IPS-20b (cell line): ENCODE measurements at regions not wholly inside any gene's neighbourhood (a gene's known extent, or its start where the extent isn't known, plus 50 kb on each side); places are given as distances from the start of the nearest gene placed in this dataset.
"Not testable (repeated sequence)": the region's sequence is repeated elsewhere in the genome, so short reads cannot be mapped to it uniquely, and the experiment has no call there.

Experiments used
- H3K27ac ChIP-seq: one replicate; pipeline ENCODE4 v1.5.1; 2013; ENCODE audit warnings: low read length
- H3K27me3 ChIP-seq: 2 replicates; pipeline ENCODE4 v1.6.1; 2013; ENCODE audit warnings: mild to moderate bottlenecking, low read length, inconsistent platforms; ENCODE audit not compliant: insufficient read depth
- H3K36me3 ChIP-seq: 2 replicates; pipeline ENCODE4 v1.6.1; 2013; ENCODE audit warnings: low read depth, mild to moderate bottlenecking, inconsistent platforms, low read length, moderate library complexity; ENCODE audit not compliant: insufficient read depth
- H3K4me1 ChIP-seq: 2 replicates; pipeline ENCODE4 v1.6.1; 2013; ENCODE audit warnings: mild to moderate bottlenecking, control low read depth, inconsistent platforms, low read length, moderate library complexity; ENCODE audit not compliant: insufficient read depth
- H3K4me3 ChIP-seq: 2 replicates; pipeline ENCODE4 v1.5.1; 2013; ENCODE audit warnings: mild to moderate bottlenecking, low read length, inconsistent platforms
- H3K9ac ChIP-seq: 2 replicates; pipeline ENCODE4 v1.6.1; 2013; ENCODE audit warnings: low read depth, mild to moderate bottlenecking, inconsistent platforms, low read length, moderate library complexity
- H3K9me3 ChIP-seq: 2 replicates; pipeline ENCODE4 v1.6.1; 2013; ENCODE audit warnings: mild to moderate bottlenecking, low read depth, low read length, inconsistent platforms; ENCODE audit not compliant: insufficient read depth

DNA sequence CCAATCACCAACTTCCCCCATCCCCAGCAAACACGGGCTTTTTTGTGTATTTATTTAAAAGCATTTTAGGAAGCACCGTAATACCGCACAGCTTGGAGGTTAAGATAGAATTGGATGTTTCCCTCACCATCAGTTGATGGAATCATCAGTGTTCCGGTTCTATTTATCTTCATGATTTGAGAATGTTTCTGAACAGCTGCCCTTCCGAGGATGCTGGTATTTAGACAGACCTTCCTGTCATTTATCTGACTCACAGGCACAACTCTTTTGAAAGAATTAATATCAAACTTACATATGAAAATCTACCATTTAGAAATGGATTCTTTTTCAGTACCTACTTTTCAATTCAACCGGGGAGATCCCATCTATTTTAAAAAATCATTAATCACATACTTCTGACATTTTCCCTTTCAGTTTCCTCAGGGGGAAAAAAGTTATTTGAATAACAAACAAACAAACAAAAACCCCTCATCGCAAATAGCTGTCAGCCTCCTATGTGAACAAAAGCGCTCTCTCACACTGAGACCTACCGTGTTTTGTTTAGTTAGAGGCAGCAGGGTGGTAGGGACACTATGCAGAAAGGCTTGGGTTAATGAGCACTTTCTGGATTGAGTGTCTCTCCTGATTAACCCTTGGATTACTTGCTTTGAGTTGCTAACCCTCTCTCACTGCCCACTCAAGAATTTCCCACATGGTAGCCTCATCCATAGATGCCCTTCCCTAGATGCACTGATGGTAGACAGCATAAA lies 189.3 kb downstream of the TM9SF2 start:
- Histone ChIP-seq H3K27ac (peak overlapping the region; percentile 63), H3K4me1 (peaks cover 75% of the 10 kb centered on the region), H3K36me3 (no peaks in the 10 kb centered on the region), H3K27me3 (no peaks in the 10 kb centered on the region), H3K9ac (peak overlapping the region; percentile 87), H3K9me3 (no peaks in the 10 kb centered on the region), H3K4me3 (peak overlapping the region; percentile 53)

DNA sequence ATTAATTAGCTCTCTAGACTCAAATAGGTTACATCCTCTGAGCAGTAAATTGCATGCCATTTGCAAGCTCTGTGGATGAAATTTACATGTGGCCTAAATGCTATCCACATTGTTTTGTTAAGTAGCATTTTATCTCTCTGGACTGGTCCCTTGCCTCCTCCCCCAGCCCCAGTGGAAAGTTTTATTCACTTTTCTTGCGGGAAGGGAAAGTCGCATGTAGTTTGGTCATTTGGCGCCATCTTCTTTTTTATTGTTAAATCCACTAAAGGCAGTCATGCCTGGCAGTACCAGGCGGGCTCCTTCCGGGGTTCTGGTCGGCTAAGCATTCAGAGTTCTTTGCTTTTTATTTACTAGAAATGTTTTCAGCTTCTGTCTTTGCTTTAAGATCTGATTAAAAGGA lies 188.7 kb downstream of the TM9SF2 start:
- peak overlapping the region; percentile 53 for H3K4me3 ChIP-seq
- H3K27ac ChIP-seq: peak overlapping the region; percentile 63
- H3K9ac ChIP-seq: peak overlapping the region; percentile 87
- no peaks in the 10 kb centered on the region for H3K27me3 ChIP-seq
- no peaks in the 10 kb centered on the region for H3K9me3 ChIP-seq
- H3K36me3 ChIP-seq: no peaks in the 10 kb centered on the region
- peaks cover 79% of the 10 kb centered on the region for H3K4me1 ChIP-seq

DNA sequence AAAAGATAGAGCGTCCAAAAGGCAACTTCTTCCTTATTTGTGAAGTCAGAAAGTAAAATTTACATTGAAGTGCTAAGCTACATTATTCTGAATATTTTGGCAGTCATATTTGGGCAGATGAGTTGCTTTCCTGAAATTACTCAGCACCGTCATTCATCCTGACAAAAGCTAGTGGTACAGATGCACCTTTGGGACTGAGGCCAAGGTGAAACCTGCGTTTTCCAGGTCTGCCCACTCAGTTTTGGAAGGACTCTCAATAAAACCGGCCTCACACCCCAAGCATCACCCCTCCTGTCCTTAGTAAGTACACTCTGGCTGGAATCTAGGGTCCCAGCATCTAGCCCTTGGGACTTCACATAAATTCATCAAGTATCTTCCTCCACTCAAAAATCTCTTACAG lies 187.5 kb downstream of the TM9SF2 start:
- Histone ChIP-seq H3K27ac (peak overlapping the region; percentile 63), H3K9me3 (no peaks in the 10 kb centered on the region), H3K4me1 (peaks cover 68% of the 10 kb centered on the region), H3K9ac (peak overlapping the region; percentile 87; the same call in 1 of the 2 replicates), H3K36me3 (no peaks in the 10 kb centered on the region), H3K27me3 (no peaks in the 10 kb centered on the region), H3K4me3 (peak overlapping the region; percentile 33; the same call in 1 of the 2 replicates)

DNA sequence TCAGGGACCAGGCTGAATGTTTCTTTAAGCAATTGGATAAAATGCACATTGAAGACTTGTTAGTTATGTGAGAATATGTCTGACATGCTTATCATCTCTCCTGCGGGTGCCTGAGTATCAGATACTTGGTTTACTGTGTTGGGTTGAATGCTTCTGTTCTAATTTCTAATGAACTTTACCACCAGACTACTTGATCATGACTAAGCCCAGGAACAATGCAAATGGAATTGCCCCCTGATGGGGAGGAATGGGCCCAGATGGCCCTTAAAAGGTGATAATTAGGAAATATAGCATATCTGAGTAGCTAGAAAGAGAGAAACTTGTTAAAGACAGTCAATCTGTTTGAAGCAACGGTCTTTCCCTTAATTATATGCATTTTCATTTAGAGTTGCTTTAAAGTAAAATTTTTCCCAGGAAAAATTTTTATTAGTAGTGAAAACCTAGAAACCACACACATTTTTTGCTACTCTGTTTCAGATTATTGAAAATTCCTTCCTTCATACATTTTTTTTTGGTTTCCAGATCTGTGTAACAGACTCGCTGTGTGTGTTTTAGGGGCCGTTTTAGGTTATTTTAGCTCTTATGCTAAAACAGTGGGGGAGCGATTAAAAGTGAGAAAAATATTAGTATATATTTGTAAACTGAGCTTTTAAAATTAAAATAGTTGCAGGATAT lies 186.6 kb downstream of the TM9SF2 start:
- Histone ChIP-seq H3K27ac (peak overlapping the region; percentile 95), H3K36me3 (no peaks in the 10 kb centered on the region), H3K9me3 (no peaks in the 10 kb centered on the region), H3K4me3 (peak overlapping the region; percentile 58), H3K27me3 (no peaks in the 10 kb centered on the region), H3K4me1 (peaks cover 60% of the 10 kb centered on the region), H3K9ac (peak overlapping the region; percentile 87)

DNA sequence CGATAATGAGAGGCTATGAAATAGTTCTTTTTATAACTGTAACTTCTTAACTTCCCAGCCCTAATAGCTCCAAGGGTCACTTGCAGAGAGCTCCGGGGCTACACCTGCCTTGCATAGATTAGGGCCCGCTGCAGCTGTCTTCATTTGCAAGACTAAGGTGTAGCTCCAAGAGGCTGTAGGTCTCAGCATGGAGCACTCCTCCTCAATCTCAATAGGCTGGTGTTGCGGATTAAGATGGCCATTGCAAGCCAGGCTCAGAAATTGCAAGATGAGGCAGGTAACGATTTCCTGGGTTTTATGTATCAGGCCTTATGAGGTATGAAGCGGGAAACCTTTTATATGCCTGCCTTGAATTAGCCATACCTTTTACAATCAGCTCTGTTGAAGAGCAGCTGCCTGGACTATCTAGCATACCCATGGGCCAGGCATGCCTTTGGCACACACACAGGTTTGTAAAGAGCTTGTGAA lies 185.7 kb downstream of the TM9SF2 start:
- peak overlapping the region; percentile 95 for H3K27ac ChIP-seq
- H3K9ac ChIP-seq: peak overlapping the region; percentile 87
- peaks cover 60% of the 10 kb centered on the region for H3K4me1 ChIP-seq

DNA sequence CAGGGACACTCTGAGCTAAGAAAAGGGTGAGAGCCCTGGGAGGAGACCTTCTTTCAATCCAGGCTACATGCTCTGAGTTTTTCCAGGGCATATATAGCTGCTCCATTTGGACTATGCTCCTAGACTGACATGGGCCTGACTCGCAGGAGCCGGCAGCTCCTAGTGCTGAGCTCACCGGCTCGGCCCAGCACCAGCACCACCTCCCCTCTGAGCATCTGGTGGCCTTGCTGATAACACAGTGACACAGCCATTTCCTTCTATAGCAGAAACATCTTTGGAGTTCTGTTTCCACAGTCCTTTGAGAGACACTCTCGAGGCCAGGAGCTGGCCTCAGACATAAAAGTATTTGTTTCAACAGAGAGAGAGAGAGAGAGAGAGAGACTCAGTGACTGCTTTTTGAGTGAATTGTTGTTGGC lies 184.9 kb downstream of the TM9SF2 start:
- Histone ChIP-seq H3K9ac (peak overlapping the region; percentile 87), H3K36me3 (no peaks in the 10 kb centered on the region), H3K4me3 (peak overlapping the region; percentile 25; the same call in 1 of the 2 replicates), H3K4me1 (peaks cover 58% of the 10 kb centered on the region), H3K27me3 (no peaks in the 10 kb centered on the region), H3K27ac (peak overlapping the region; percentile 86), H3K9me3 (no peaks in the 10 kb centered on the region)

More for the DNA sequence above, 185.7 kb downstream of the TM9SF2 start:
- H3K27me3 ChIP-seq: no peaks in the 10 kb centered on the region
- no peaks in the 10 kb centered on the region for H3K36me3 ChIP-seq
- no peaks in the 10 kb centered on the region for H3K9me3 ChIP-seq
- peak overlapping the region; percentile 58 for H3K4me3 ChIP-seq

DNA sequence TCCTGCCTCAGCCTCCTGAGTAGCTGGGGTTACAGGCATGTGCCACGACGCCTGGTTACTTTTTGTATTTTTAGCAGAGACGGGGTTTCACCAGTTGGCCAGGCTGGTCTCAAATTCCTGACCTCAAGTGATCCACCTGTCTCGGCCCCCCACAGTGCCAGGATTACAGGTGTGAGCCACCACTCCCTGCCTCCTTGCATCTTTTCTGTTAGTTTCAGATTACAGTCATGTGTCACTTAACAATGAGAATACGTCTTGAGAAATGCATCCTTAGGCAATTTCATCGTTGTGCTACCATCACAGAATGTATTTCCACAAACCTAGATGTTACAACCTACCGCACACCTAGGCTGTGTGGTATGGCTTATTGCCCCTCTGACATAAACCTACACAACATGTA lies 180.4 kb downstream of the TM9SF2 start:
- no peak overlapping the region for H3K4me3 ChIP-seq
- H3K9me3 ChIP-seq: no peaks in the 10 kb centered on the region
- no peak overlapping the region for H3K27ac ChIP-seq
- no peaks in the 10 kb centered on the region for H3K27me3 ChIP-seq
- no peak overlapping the region for H3K9ac ChIP-seq
- peaks cover 31% of the 10 kb centered on the region; the same call in 1 of the 2 replicates for H3K4me1 ChIP-seq
- H3K36me3 ChIP-seq: no peaks in the 10 kb centered on the region

DNA sequence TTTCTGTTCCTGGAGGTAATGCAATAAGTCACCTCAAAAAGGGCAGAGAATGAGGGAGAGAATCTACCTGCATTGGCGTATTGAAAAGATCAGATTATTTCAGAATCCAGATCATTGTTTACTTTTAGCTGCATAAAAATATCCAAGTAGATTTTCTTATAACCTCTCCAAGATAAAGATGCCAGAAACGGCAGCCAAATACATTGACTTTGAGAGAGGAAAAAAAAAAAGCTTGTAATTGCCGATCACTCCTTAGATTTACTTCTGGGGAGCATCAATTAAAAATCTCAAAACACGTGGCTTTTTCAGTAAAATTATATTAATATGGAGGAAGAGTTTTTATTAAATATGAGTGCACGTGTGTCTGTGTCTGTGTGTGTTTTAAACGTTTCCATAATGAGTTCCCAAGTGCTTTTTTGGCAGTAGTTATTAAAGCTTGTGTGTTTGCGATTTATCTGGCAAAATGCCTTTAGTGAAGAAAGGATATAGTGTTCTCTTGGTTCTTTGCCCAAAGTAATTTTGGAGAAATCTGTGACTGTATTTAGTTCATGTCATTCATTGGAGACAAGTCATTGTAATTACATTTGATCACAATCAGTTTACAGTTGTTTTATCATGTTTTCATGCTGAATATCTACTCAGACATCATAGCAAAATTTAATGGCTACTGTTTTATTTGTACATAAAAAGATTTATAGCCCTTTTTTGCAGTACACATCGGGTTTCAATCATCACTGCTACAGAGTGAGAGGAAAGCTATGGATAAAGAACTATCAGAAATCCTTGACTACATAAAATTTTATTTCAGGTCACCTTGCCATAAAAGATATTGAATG lies 176.1 kb downstream of the TM9SF2 start:
- Histone ChIP-seq H3K27me3 (no peaks in the 10 kb centered on the region), H3K9ac (no peak overlapping the region), H3K4me3 (no peak overlapping the region), H3K4me1 (peaks cover 16% of the 10 kb centered on the region; the same call in 1 of the 2 replicates), H3K36me3 (no peaks in the 10 kb centered on the region), H3K27ac (no peak overlapping the region), H3K9me3 (no peaks in the 10 kb centered on the region)

DNA sequence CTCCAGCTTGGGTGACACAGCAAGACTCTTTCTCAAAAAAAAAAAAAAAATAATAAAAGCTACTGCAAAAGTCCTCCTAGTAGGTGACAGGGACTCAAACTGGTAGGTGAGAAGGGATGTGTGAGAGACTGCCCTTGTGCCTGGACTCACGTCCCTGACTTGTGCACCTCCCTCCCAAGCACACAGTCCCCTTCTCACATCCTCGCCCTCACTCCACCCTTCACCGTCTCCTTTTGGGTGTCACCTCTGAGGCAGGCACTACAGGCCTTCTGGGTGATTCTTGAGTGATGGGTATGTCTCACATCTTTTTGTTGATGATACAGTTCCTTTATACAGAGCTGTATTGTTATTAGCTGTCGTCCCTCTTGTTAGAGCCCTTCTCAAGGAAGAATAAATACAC lies 170.5 kb downstream of the TM9SF2 start:
- Histone ChIP-seq H3K4me3 (no peak overlapping the region), H3K36me3 (no peaks in the 10 kb centered on the region), H3K4me1 (no peaks in the 10 kb centered on the region), H3K9me3 (no peaks in the 10 kb centered on the region), H3K9ac (no peak overlapping the region), H3K27ac (no peak overlapping the region), H3K27me3 (no peaks in the 10 kb centered on the region)

DNA sequence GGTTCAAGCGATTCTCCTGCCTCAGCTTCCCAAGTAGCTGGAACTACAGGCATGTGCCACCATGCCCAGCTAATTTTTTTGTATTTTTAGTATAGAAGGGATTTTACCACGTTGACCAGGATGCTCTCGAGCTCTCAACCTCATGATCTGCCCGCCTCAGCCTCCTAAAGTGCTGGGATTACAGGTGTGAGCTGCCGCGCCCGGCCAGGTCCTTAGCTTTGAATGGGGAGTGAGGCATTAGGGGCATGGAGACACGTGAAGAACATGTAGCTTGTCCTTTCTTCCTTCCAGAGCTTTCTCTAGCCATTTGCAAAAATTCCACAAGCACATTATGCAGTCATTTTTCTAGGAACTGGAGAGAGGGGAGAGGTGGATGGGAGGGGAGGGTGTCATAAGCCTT lies 167.8 kb downstream of the TM9SF2 start:
- not testable (repeated sequence) for H3K27me3 ChIP-seq, H3K4me3 ChIP-seq, H3K4me1 ChIP-seq, H3K27ac ChIP-seq, H3K36me3 ChIP-seq, H3K9ac ChIP-seq, H3K9me3 ChIP-seq

DNA sequence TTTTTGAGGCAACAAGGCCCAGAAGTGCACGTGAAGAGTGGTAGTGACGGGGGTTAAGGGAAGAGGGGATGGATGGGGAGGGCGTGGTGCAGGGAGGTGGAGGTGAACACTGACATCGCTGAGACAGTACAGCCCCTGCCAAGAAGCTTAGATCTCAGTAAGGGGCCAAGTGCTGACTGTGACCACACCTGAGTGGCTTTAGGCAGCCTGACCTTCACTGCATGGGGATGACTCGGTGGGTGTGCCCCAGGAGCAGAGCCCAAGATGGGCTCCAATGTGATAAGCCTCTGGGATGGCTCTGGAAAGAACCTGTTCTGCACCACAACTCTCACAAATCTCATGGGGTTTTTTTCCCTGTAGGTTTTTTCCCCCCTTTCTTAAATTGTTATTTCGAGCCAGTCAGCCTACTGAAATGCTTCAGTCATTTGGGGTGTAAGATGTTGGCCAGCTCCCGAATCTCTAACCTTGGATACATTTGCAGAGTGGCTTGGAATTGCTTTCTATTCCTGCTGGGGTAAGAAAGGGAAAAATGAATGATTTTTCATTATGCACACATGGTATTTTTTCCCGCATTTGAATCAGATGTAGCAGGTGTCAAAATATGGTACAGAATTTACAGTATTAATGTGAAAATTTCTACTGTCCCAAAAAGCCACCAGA lies 165.0 kb downstream of the TM9SF2 start:
- no peak overlapping the region for H3K9ac ChIP-seq
- no peaks in the 10 kb centered on the region for H3K36me3 ChIP-seq
- H3K4me3 ChIP-seq: no peak overlapping the region
- H3K4me1 ChIP-seq: peaks cover 19% of the 10 kb centered on the region; the same call in 1 of the 2 replicates
- H3K27ac ChIP-seq: no peak overlapping the region
- H3K27me3 ChIP-seq: no peaks in the 10 kb centered on the region
- no peaks in the 10 kb centered on the region for H3K9me3 ChIP-seq
